ENCODE measurements at regions not wholly inside any gene's neighbourhood (a gene's known extent, or its start where the extent isn't known, plus 50 kb on each side); places are given as distances from the start of the nearest gene placed in this dataset.

DNA sequence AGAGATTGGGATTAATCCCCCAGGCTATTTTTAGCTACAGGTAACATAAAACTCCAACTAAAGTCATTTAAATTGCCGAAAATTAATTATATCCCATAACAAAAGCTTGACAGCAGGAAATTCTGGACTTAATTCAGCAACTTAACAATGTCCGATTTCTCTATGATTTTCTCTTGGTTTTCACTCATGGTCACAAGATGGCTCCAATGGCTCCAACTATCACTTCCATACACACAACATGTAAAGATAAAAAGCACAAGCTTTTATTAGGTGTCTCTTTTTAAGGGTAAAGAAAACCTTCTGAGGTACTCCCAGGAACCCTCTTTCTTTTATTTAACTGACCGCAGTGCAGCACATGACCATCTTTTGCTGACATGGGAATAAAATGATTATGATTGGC is 363.5 kb upstream of the PTBP2 start:
- no peak for TF ChIP-seq POLR2A (IDR thresholded peaks at IDR 0.05)
- TF ChIP-seq, protein P1, sequence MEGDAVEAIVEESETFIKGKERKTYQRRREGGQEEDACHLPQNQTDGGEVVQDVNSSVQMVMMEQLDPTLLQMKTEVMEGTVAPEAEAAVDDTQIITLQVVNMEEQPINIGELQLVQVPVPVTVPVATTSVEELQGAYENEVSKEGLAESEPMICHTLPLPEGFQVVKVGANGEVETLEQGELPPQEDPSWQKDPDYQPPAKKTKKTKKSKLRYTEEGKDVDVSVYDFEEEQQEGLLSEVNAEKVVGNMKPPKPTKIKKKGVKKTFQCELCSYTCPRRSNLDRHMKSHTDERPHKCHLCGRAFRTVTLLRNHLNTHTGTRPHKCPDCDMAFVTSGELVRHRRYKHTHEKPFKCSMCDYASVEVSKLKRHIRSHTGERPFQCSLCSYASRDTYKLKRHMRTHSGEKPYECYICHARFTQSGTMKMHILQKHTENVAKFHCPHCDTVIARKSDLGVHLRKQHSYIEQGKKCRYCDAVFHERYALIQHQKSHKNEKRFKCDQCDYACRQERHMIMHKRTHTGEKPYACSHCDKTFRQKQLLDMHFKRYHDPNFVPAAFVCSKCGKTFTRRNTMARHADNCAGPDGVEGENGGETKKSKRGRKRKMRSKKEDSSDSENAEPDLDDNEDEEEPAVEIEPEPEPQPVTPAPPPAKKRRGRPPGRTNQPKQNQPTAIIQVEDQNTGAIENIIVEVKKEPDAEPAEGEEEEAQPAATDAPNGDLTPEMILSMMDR (IDR thresholded peaks at IDR 0.05) = no peak
